Mammary epithelial cell (primary cell): ENCODE measurements at regions not wholly inside any gene's neighbourhood (a gene's known extent, or its start where the extent isn't known, plus 50 kb on each side); places are given as distances from the start of the nearest gene placed in this dataset.

Experiments
- CTCF ChIP-seq, 2 donors: IDR thresholded peaks in 1 of 2; conservative IDR thresholded peaks in 1 of 2; 2 replicates each; pipeline ENCODE4 v1.5.1; 2011 to 2012; ENCODE audit warnings: inconsistent platforms in 2 of 2, low read length in 2 of 2, mild to moderate bottlenecking in 2 of 2, control low read depth in 1 of 2, low read depth in 1 of 2; ENCODE audit not compliant: insufficient read depth in 1 of 2; ENCODE audit errors: extremely low read depth in 1 of 2
- EZH2 ChIP-seq: IDR thresholded peaks from 2 replicates; pipeline ENCODE4 v1.6.1; 2012; ENCODE audit warnings: low read length, inconsistent platforms, borderline replicate concordance

GRCh38 chr2:144003460-144004075 lies 516.4 kb downstream of the ZEB2 start:
- TF ChIP-seq EZH2 (no peak), CTCF (conservative IDR thresholded peaks at IDR 0.05 in 1 of 2, IDR thresholded peaks at IDR 0.05 in 1 of 2; ENCODE audit: extremely low read depth in 1 of 2, insufficient read depth in 1 of 2, low read depth in 1 of 2, low read length in 2 of 2) (no peak)
